Hepatocyte (in vitro differentiated cells): ENCODE measurements at regions not wholly inside any gene's neighbourhood (a gene's known extent, or its start where the extent isn't known, plus 50 kb on each side); places are given as distances from the start of the nearest gene placed in this dataset.

ENCODE experiments used
- DNase-seq: peaks from one replicate; pipeline ENCODE4 v3.0.0-alpha.2; 2016; ENCODE audit warnings: low spot score
- H2AFZ ChIP-seq: fragments of 200-600 bp; sonication (generic); 2 replicates; pipeline ENCODE4 v1.6.0; 2016; ENCODE audit warnings: antibody characterized with exemption, mild to moderate bottlenecking
- H3K27ac ChIP-seq: fragments of 200-600 bp; sonication (generic); 2 replicates; pipeline ENCODE4 v1.5.1; 2016; ENCODE audit warnings: mild to moderate bottlenecking
- H3K27me3 ChIP-seq: fragments of 200-600 bp; sonication (generic); 2 replicates; pipeline ENCODE4 v1.6.1; 2016
- H3K36me3 ChIP-seq: fragments of 200-600 bp; sonication (generic); replicated peaks from 2 replicates; pipeline ENCODE4 v1.5.1; 2016; ENCODE audit warnings: low read depth; ENCODE audit not compliant: insufficient read depth
- H3K4me1 ChIP-seq: fragments of 200-600 bp; sonication (generic); 2 replicates; pipeline ENCODE4 v1.5.1; 2016; ENCODE audit warnings: mild to moderate bottlenecking, moderate library complexity; ENCODE audit not compliant: insufficient read depth
- H3K4me2 ChIP-seq: fragments of 200-600 bp; sonication (generic); 2 replicates; pipeline ENCODE4 v1.6.0; 2016
- H3K4me3 ChIP-seq: fragments of 200-600 bp; sonication (generic); 2 replicates; pipeline ENCODE4 v1.5.1; 2016; ENCODE audit warnings: mild to moderate bottlenecking
- H3K79me2 ChIP-seq: fragments of 200-600 bp; sonication (generic); 2 replicates; pipeline ENCODE4 v1.6.0; 2017; ENCODE audit warnings: mild to moderate bottlenecking
- H3K9me2 ChIP-seq: fragments of 200-600 bp; sonication (generic); replicated peaks from 2 replicates; pipeline ENCODE4 v1.6.0; 2017; ENCODE audit warnings: mild to moderate bottlenecking; ENCODE audit not compliant: insufficient read depth
- H3K9me3 ChIP-seq: fragments of 200-600 bp; sonication (generic); 2 replicates; pipeline ENCODE4 v1.5.1; 2016; ENCODE audit warnings: low read depth, mild to moderate bottlenecking
- H4K20me1 ChIP-seq: fragments of 200-600 bp; sonication (generic); 2 replicates; pipeline ENCODE4 v1.6.0; 2016; ENCODE audit warnings: mild to moderate bottlenecking; ENCODE audit not compliant: insufficient read depth, poor library complexity, severe bottlenecking
- CTCF ChIP-seq: fragments of 200-600 bp; sonication (generic); IDR thresholded peaks from 2 replicates; pipeline ENCODE4 v1.5.1; 2016; ENCODE audit warnings: antibody characterized with exemption, mild to moderate bottlenecking; ENCODE audit not compliant: poor library complexity
- EZH2 ChIP-seq: fragments of 200-600 bp; sonication (generic); IDR thresholded peaks from 2 replicates; pipeline ENCODE4 v1.6.1; 2016; ENCODE audit warnings: antibody characterized with exemption, mild to moderate bottlenecking, borderline replicate concordance
- EZH2phosphoT487 ChIP-seq: fragments of 200-600 bp; sonication (generic); IDR thresholded peaks from one replicate; pipeline ENCODE4 v1.6.1; 2018; ENCODE audit warnings: antibody characterized with exemption, mild to moderate bottlenecking, low read depth, moderate library complexity; ENCODE audit not compliant: unreplicated experiment, severe bottlenecking
- WGBS: methylation state at CpG from one replicate; pipeline ENCODE4 v1.1.6; 2016; ENCODE audit warnings: low lambda C conversion rate; ENCODE audit errors: missing lambda C conversion rate; 5-methylcytosine and 5-hydroxymethylcytosine counted together

- Histone ChIP-seq H2AFZ (no peak overlapping the region), H3K36me3 (no peaks in the 10 kb centered on the region), H3K9me3 (no peaks in the 10 kb centered on the region), H3K4me1 (no peaks in the 10 kb centered on the region), H3K9me2 (no peaks in the 10 kb centered on the region), H4K20me1 (no peaks in the 10 kb centered on the region), H3K4me2 (no peak overlapping the region), H3K27ac (no peak overlapping the region), H3K79me2 (no peaks in the 10 kb centered on the region), H3K27me3 (no peaks in the 10 kb centered on the region), H3K4me3 (no peak overlapping the region)
- no peak for DNase-seq
- TF ChIP-seq EZH2phosphoT487 = no peak
- TF ChIP-seq CTCF = no peak
- no peak for TF ChIP-seq EZH2
- WGBS = 91% methylated on average over 2 of the region's 2 CpGs
These were observed 900.0 kb downstream of the JRKL start for GRCh38 chr11:97289823-97290222.

GRCh38 chr11:97290464-97291041, 900.7 kb downstream of the JRKL start:
- H3K4me2 ChIP-seq = no peak overlapping the region
- WGBS = 41% methylated on average over 3 of the region's 3 CpGs

GRCh38 chr11:97296301-97296700, 906.5 kb downstream of the JRKL start:
- Histone ChIP-seq H3K27me3 (no peaks in the 10 kb centered on the region), H3K4me1 (no peaks in the 10 kb centered on the region), H3K27ac (no peak overlapping the region), H3K36me3 (no peaks in the 10 kb centered on the region), H3K9me2 (no peaks in the 10 kb centered on the region), H3K4me2 (no peak overlapping the region), H3K79me2 (no peaks in the 10 kb centered on the region), H2AFZ (no peak overlapping the region), H3K4me3 (no peak overlapping the region), H4K20me1 (no peaks in the 10 kb centered on the region), H3K9me3 (no peaks in the 10 kb centered on the region)
- no peak for DNase-seq
- 69% methylated on average over 5 of the region's 5 CpGs for WGBS
- TF ChIP-seq EZH2 (no peak), EZH2phosphoT487 (no peak), CTCF (no peak)

More at GRCh38 chr11:97290464-97291041, 900.7 kb downstream of the JRKL start:
- TF ChIP-seq EZH2phosphoT487 (no peak), CTCF (no peak), EZH2 (no peak)
- H3K9me3 ChIP-seq = no peaks in the 10 kb centered on the region
- H3K27me3 ChIP-seq = no peaks in the 10 kb centered on the region
- H3K27ac ChIP-seq = no peak overlapping the region
- no peak overlapping the region for H3K4me3 ChIP-seq
- H3K4me1 ChIP-seq = no peaks in the 10 kb centered on the region
- no peaks in the 10 kb centered on the region for H3K36me3 ChIP-seq
- H3K9me2 ChIP-seq = no peaks in the 10 kb centered on the region
- H2AFZ ChIP-seq = no peak overlapping the region
- no peaks in the 10 kb centered on the region for H3K79me2 ChIP-seq
- no peaks in the 10 kb centered on the region for H4K20me1 ChIP-seq
- no peak for DNase-seq

GRCh38 chr11:97309291-97309690, 919.5 kb downstream of the JRKL start:
- Histone ChIP-seq H3K36me3 (no peaks in the 10 kb centered on the region), H3K27ac (no peak overlapping the region), H2AFZ (no peak overlapping the region), H3K4me1 (no peaks in the 10 kb centered on the region), H4K20me1 (no peaks in the 10 kb centered on the region), H3K9me3 (no peaks in the 10 kb centered on the region), H3K4me2 (no peak overlapping the region), H3K9me2 (no peaks in the 10 kb centered on the region), H3K79me2 (no peaks in the 10 kb centered on the region), H3K27me3 (no peaks in the 10 kb centered on the region), H3K4me3 (no peak overlapping the region)
- no peak for DNase-seq
- WGBS = 77% methylated on average over 2 of the region's 2 CpGs
- TF ChIP-seq EZH2phosphoT487 = no peak
- no peak for TF ChIP-seq CTCF
- TF ChIP-seq EZH2 = no peak
